ENCODE measurements at regions not wholly inside any gene's neighbourhood (a gene's known extent, or its start where the extent isn't known, plus 50 kb on each side); places are given as distances from the start of the nearest gene placed in this dataset.

- Mint-ChIP-seq H3K36me3 (no peaks in the 10 kb centered on the region), H3K9me3 (peaks cover 6 to 11% (median 7%) of the 10 kb centered on the region in 3 donors), H3K4me3 (no peak overlapping the region), H3K27ac (no peak overlapping the region), H3K27me3 (no peaks in the 10 kb centered on the region), H3K4me1 (no peaks in the 10 kb centered on the region)
- no peak for DNase-seq
- Histone ChIP-seq H3K27me3 (replicated peaks in 1 of 2; ENCODE audit: control insufficient read depth in 2 of 2, extremely low read depth in 1 of 2, insufficient read depth in 2 of 2, low read length in 1 of 2) (no peaks in the 10 kb centered on the region), H3K27ac (ENCODE audit: low read length) (no peak overlapping the region), H3K36me3 (ENCODE audit: control insufficient read depth in 2 of 2, extremely low read depth in 1 of 2, insufficient read depth in 1 of 2, low read length in 1 of 2) (no peaks in the 10 kb centered on the region), H3K9me3 (no peaks in the 10 kb centered on the region), H3K4me1 (ENCODE audit: control insufficient read depth in 1 of 2, extremely low read depth in 1 of 2, insufficient read depth in 2 of 2, low read length in 2 of 2) (no peaks in the 10 kb centered on the region), H3K4me3 (ENCODE audit: control insufficient read depth in 1 of 2, extremely low read depth in 1 of 2, low read length in 1 of 2) (no peak overlapping the region)
- no peak for ATAC-seq (replicated peaks in 1 of 4)
- ChIA-PET POLR2A (no interaction called here), CTCF (interaction anchor here in 1 of 2 donors (0.7 kb wide), 1 partner anchor 12 kb away, joined by 3 read pairs; no protein-coding TSS in a partner anchor)
- WGBS (ENCODE audit: insufficient coverage), result no CpG with 5 or more reads among the region's 1 CpG
Observed at GRCh38 chr3:162507397-162507796, 1010.8 kb downstream of the OTOL1 start.

- Mint-ChIP-seq H3K4me3 (no peak overlapping the region), H3K27me3 (no peaks in the 10 kb centered on the region), H3K36me3 (no peaks in the 10 kb centered on the region), H3K4me1 (no peaks in the 10 kb centered on the region), H3K27ac (no peak overlapping the region), H3K9me3 (peaks cover 12 to 22% (median 13%) of the 10 kb centered on the region in 3 donors)
- Histone ChIP-seq H3K4me1 (ENCODE audit: control insufficient read depth in 1 of 2, extremely low read depth in 1 of 2, insufficient read depth in 2 of 2, low read length in 2 of 2) (no peaks in the 10 kb centered on the region), H3K27me3 (replicated peaks in 1 of 2; ENCODE audit: control insufficient read depth in 2 of 2, extremely low read depth in 1 of 2, insufficient read depth in 2 of 2, low read length in 1 of 2) (no peaks in the 10 kb centered on the region), H3K36me3 (ENCODE audit: control insufficient read depth in 2 of 2, extremely low read depth in 1 of 2, insufficient read depth in 1 of 2, low read length in 1 of 2) (no peaks in the 10 kb centered on the region), H3K4me3 (ENCODE audit: control insufficient read depth in 1 of 2, extremely low read depth in 1 of 2, low read length in 1 of 2) (no peak overlapping the region), H3K9me3 (no peaks in the 10 kb centered on the region), H3K27ac (ENCODE audit: low read length) (no peak overlapping the region)
- ChIA-PET POLR2A (no interaction called here), CTCF (interaction anchor here in 1 of 2 donors (0.6 kb wide), 1 partner anchor 12 kb away, joined by 3 read pairs; no protein-coding TSS in a partner anchor)
- DNase-seq (no peak), ATAC-seq (replicated peaks in 1 of 4) (no peak)
- no CpG with 5 or more reads among the region's 2 CpGs for WGBS (ENCODE audit: insufficient coverage)
Observed at GRCh38 chr3:162512488-162512887, 1015.9 kb downstream of the OTOL1 start.

- no peak overlapping the region for H3K4me3 ChIP-seq (ENCODE audit: control insufficient read depth in 1 of 2, extremely low read depth in 1 of 2, low read length in 1 of 2)
- DNase-seq, result no peak
- no peak overlapping the region for H3K27ac ChIP-seq (ENCODE audit: low read length)
- Mint-ChIP-seq H3K36me3 (no peaks in the 10 kb centered on the region), H3K9me3 (peaks cover 8 to 26% (median 16%) of the 10 kb centered on the region in 3 donors), H3K27me3 (no peaks in the 10 kb centered on the region), H3K27ac (no peak overlapping the region), H3K4me1 (no peaks in the 10 kb centered on the region), H3K4me3 (no peak overlapping the region)
- H3K9me3 ChIP-seq, result no peaks in the 10 kb centered on the region
- no peaks in the 10 kb centered on the region for H3K27me3 ChIP-seq (replicated peaks in 1 of 2; ENCODE audit: control insufficient read depth in 2 of 2, extremely low read depth in 1 of 2, insufficient read depth in 2 of 2, low read length in 1 of 2)
- no peaks in the 10 kb centered on the region for H3K4me1 ChIP-seq (ENCODE audit: control insufficient read depth in 1 of 2, extremely low read depth in 1 of 2, insufficient read depth in 2 of 2, low read length in 2 of 2)
- ChIA-PET POLR2A (no interaction called here), CTCF (no interaction called here)
- no peaks in the 10 kb centered on the region for H3K36me3 ChIP-seq (ENCODE audit: control insufficient read depth in 2 of 2, extremely low read depth in 1 of 2, insufficient read depth in 1 of 2, low read length in 1 of 2)
- ATAC-seq (replicated peaks in 1 of 4), result no peak
Observed at GRCh38 chr3:162517110-162517509, 1020.5 kb downstream of the OTOL1 start.

GRCh38 chr3:162521669-162522068 lies 1025.1 kb downstream of the OTOL1 start:
- ATAC-seq (replicated peaks in 1 of 4), result no peak
- Mint-ChIP-seq H3K27me3 (no peaks in the 10 kb centered on the region), H3K4me3 (no peak overlapping the region), H3K9me3 (peaks cover 3 to 13% (median 9%) of the 10 kb centered on the region in 3 donors), H3K4me1 (no peaks in the 10 kb centered on the region), H3K36me3 (no peaks in the 10 kb centered on the region), H3K27ac (no peak overlapping the region)
- Histone ChIP-seq H3K4me3 (ENCODE audit: control insufficient read depth in 1 of 2, extremely low read depth in 1 of 2, low read length in 1 of 2) (no peak overlapping the region), H3K27ac (ENCODE audit: low read length) (no peak overlapping the region), H3K27me3 (replicated peaks in 1 of 2; ENCODE audit: control insufficient read depth in 2 of 2, extremely low read depth in 1 of 2, insufficient read depth in 2 of 2, low read length in 1 of 2) (no peaks in the 10 kb centered on the region), H3K4me1 (ENCODE audit: control insufficient read depth in 1 of 2, extremely low read depth in 1 of 2, insufficient read depth in 2 of 2, low read length in 2 of 2) (no peaks in the 10 kb centered on the region), H3K36me3 (ENCODE audit: control insufficient read depth in 2 of 2, extremely low read depth in 1 of 2, insufficient read depth in 1 of 2, low read length in 1 of 2) (no peaks in the 10 kb centered on the region), H3K9me3 (no peaks in the 10 kb centered on the region)
- WGBS (ENCODE audit: insufficient coverage), result no CpG with 5 or more reads among the region's 2 CpGs
- no peak for DNase-seq
- POLR2A ChIA-PET, result no interaction called here
- CTCF ChIA-PET, result no interaction called here

GRCh38 chr3:162525066-162525742 lies 1028.6 kb downstream of the OTOL1 start:
- Histone ChIP-seq H3K27me3 (replicated peaks in 1 of 2; ENCODE audit: control insufficient read depth in 2 of 2, extremely low read depth in 1 of 2, insufficient read depth in 2 of 2, low read length in 1 of 2) (no peaks in the 10 kb centered on the region), H3K9me3 (no peaks in the 10 kb centered on the region), H3K4me3 (ENCODE audit: control insufficient read depth in 1 of 2, extremely low read depth in 1 of 2, low read length in 1 of 2) (no peak overlapping the region), H3K4me1 (ENCODE audit: control insufficient read depth in 1 of 2, extremely low read depth in 1 of 2, insufficient read depth in 2 of 2, low read length in 2 of 2) (no peaks in the 10 kb centered on the region), H3K27ac (ENCODE audit: low read length) (no peak overlapping the region), H3K36me3 (ENCODE audit: control insufficient read depth in 2 of 2, extremely low read depth in 1 of 2, insufficient read depth in 1 of 2, low read length in 1 of 2) (no peaks in the 10 kb centered on the region)
- POLR2A ChIA-PET, result interaction anchor here (0.6 to 0.7 kb wide), 2 partner anchors 139 to 1176 kb away, joined by 3 to 25 read pairs; no protein-coding TSS in a partner anchor
- no peak overlapping the region for H3K4me3 Mint-ChIP-seq
- H3K27me3 Mint-ChIP-seq, result no peaks in the 10 kb centered on the region
- CTCF ChIA-PET, result no interaction called here
- ATAC-seq (replicated peaks in 1 of 4) (no peak), DNase-seq (no peak)
- WGBS (ENCODE audit: insufficient coverage), result no CpG with 5 or more reads among the region's 2 CpGs
- peaks cover 5 to 16% (median 7%) of the 10 kb centered on the region in 3 donors for H3K9me3 Mint-ChIP-seq
- no peaks in the 10 kb centered on the region for H3K36me3 Mint-ChIP-seq
- no peaks in the 10 kb centered on the region for H3K4me1 Mint-ChIP-seq
- no peak overlapping the region for H3K27ac Mint-ChIP-seq

- CTCF ChIA-PET, result no interaction called here
- no peak overlapping the region for H3K27ac ChIP-seq (ENCODE audit: low read length)
- no peaks in the 10 kb centered on the region for H3K36me3 Mint-ChIP-seq
Observed at GRCh38 chr3:162525771-162526170, 1029.2 kb downstream of the OTOL1 start.

More at GRCh38 chr3:162525771-162526170, 1029.2 kb downstream of the OTOL1 start:
- no peak overlapping the region for H3K4me3 Mint-ChIP-seq
- Histone ChIP-seq H3K4me1 (ENCODE audit: control insufficient read depth in 1 of 2, extremely low read depth in 1 of 2, insufficient read depth in 2 of 2, low read length in 2 of 2) (no peaks in the 10 kb centered on the region), H3K36me3 (ENCODE audit: control insufficient read depth in 2 of 2, extremely low read depth in 1 of 2, insufficient read depth in 1 of 2, low read length in 1 of 2) (no peaks in the 10 kb centered on the region), H3K4me3 (ENCODE audit: control insufficient read depth in 1 of 2, extremely low read depth in 1 of 2, low read length in 1 of 2) (no peak overlapping the region), H3K27me3 (replicated peaks in 1 of 2; ENCODE audit: control insufficient read depth in 2 of 2, extremely low read depth in 1 of 2, insufficient read depth in 2 of 2, low read length in 1 of 2) (no peaks in the 10 kb centered on the region), H3K9me3 (no peaks in the 10 kb centered on the region)
- POLR2A ChIA-PET, result interaction anchor here in 1 of 2 donors (0.7 kb wide), 1 partner anchor 139 kb away, joined by 25 read pairs; no protein-coding TSS in a partner anchor
- DNase-seq (no peak), ATAC-seq (replicated peaks in 1 of 4) (no peak)
- peaks cover 5 to 16% (median 7%) of the 10 kb centered on the region in 3 donors for H3K9me3 Mint-ChIP-seq
- no CpG with 5 or more reads among the region's 4 CpGs for WGBS (ENCODE audit: insufficient coverage)
- H3K27me3 Mint-ChIP-seq, result no peaks in the 10 kb centered on the region
- no peaks in the 10 kb centered on the region for H3K4me1 Mint-ChIP-seq
- H3K27ac Mint-ChIP-seq, result no peak overlapping the region

Measured in T-cell (primary cell).